Activated T-helper 9 cell treated with anti-CD3 and anti-CD28 coated beads, Interleukin-2, amount 50 U/mL, for 16 hours (primary cell): ENCODE measurements at regions not wholly inside any gene's neighbourhood (a gene's known extent, or its start where the extent isn't known, plus 50 kb on each side); places are given as distances from the start of the nearest gene placed in this dataset.

Experiments used
- DNase-seq: peaks from one replicate; pipeline ENCODE4 v3.0.0-alpha.2; 2020; ENCODE audit warnings: low read depth

GRCh38 chr10:130486906-130487305 lies 350.7 kb downstream of the GLRX3 start:
- no peak for DNase-seq

GRCh38 chr10:130487566-130487965 lies 351.4 kb downstream of the GLRX3 start:
- DNase-seq, result no peak

GRCh38 chr10:130489891-130490290 lies 353.7 kb downstream of the GLRX3 start:
- no peak for DNase-seq

GRCh38 chr10:130491011-130491692 lies 355.0 kb downstream of the GLRX3 start:
- DNase-seq, result no peak

GRCh38 chr10:130491693-130492050 lies 355.5 kb downstream of the GLRX3 start:
- DNase-seq, result no peak

- DNase-seq, result no peak
Observed at GRCh38 chr10:130492266-130492934, 356.2 kb downstream of the GLRX3 start.

GRCh38 chr10:130493021-130493420 lies 356.8 kb downstream of the GLRX3 start:
- no peak for DNase-seq

- no peak for DNase-seq
Observed at GRCh38 chr10:130493446-130494145, 357.4 kb downstream of the GLRX3 start.

GRCh38 chr10:130495116-130495862 lies 359.1 kb downstream of the GLRX3 start:
- no peak for DNase-seq

- no peak for DNase-seq
Observed at GRCh38 chr10:130495891-130496636, 359.9 kb downstream of the GLRX3 start.

GRCh38 chr10:130497056-130498010 lies 361.1 kb downstream of the GLRX3 start:
- DNase-seq, result no peak

GRCh38 chr10:130498042-130498441 lies 361.9 kb downstream of the GLRX3 start:
- DNase-seq, result no peak

- no peak for DNase-seq
Observed at GRCh38 chr10:130498934-130499333, 362.7 kb downstream of the GLRX3 start.

GRCh38 chr10:130499541-130499940 lies 363.4 kb downstream of the GLRX3 start:
- no peak for DNase-seq

- no peak for DNase-seq
Observed at GRCh38 chr10:130500261-130501000, 364.2 kb downstream of the GLRX3 start.

- no peak for DNase-seq
Observed at GRCh38 chr10:130507461-130507860, 371.3 kb downstream of the GLRX3 start.

GRCh38 chr10:130509881-130510689 lies 373.9 kb downstream of the GLRX3 start:
- DNase-seq, result no peak

- no peak for DNase-seq
Observed at GRCh38 chr10:130510755-130511154, 374.6 kb downstream of the GLRX3 start.

GRCh38 chr10:130511766-130512165 lies 375.6 kb downstream of the GLRX3 start:
- no peak for DNase-seq
